ENCODE measurements at regions not wholly inside any gene's neighbourhood (a gene's known extent, or its start where the extent isn't known, plus 50 kb on each side); places are given as distances from the start of the nearest gene placed in this dataset.

GRCh38 chr4:178712486-178712885, 1270.2 kb upstream of the AGA start:
- 0% methylated on average over 1 of the region's 1 CpG for WGBS (ENCODE audit: insufficient coverage, insufficient replicate concordance, low lambda C conversion rate, missing lambda C conversion rate)
- TF ChIP-seq PAX5 (IDR thresholded peaks at IDR 0.05; ENCODE audit: borderline replicate concordance, low read depth, low read length): no peak
- no peak for TF ChIP-seq ZBTB4 (CRISPR knock-in tag; IDR thresholded peaks at IDR 0.05)
- TF ChIP-seq IRF5 (IDR thresholded peaks at IDR 0.05; ENCODE audit: borderline replicate concordance): no peak
- no peak for TF ChIP-seq CHD4 (IDR thresholded peaks at IDR 0.05)
- no peak for TF ChIP-seq RFX5 (IDR thresholded peaks at IDR 0.05; ENCODE audit: low read depth, low read length)
- no peak for TF ChIP-seq ZBTB33 (IDR thresholded peaks at IDR 0.05)
- TF ChIP-seq BMI1 (IDR thresholded peaks at IDR 0.05; ENCODE audit: borderline replicate concordance): no peak
- TF ChIP-seq RB1 (IDR thresholded peaks at IDR 0.05; ENCODE audit: borderline replicate concordance): no peak
- H3K4me1 ChIP-seq (ENCODE audit: control insufficient read depth, insufficient read depth, low read length): no peaks in the 10 kb centered on the region
- H3K79me2 ChIP-seq (ENCODE audit: control insufficient read depth, insufficient read depth, low read length): no peaks in the 10 kb centered on the region
- BruUV-seq (replicated peaks): no TSS peak
- H2AFZ ChIP-seq (ENCODE audit: control insufficient read depth, low read depth, low read length): no peak overlapping the region
- FAIRE-seq (no peak), DNase-seq (ENCODE audit: low read depth, low spot score) (no peak), ATAC-seq (no peak)
- H3K9me3 ChIP-seq (replicated peaks; ENCODE audit: control insufficient read depth, insufficient read depth, low read length): no peaks in the 10 kb centered on the region
- no peaks in the 10 kb centered on the region for H3K36me3 ChIP-seq (ENCODE audit: control insufficient read depth in 2 of 2, insufficient read depth in 2 of 2, low read length in 1 of 2)
- intact Hi-C loops (cut with micrococcal nuclease; ENCODE audit: unreplicated experiment) (no loop called here), in situ Hi-C loops (cut with MboI) (no loop called here)
- no peak overlapping the region for H3K4me2 ChIP-seq (ENCODE audit: control insufficient read depth, insufficient read depth)
- no peak overlapping the region for H3K9ac ChIP-seq (ENCODE audit: control insufficient read depth, insufficient read depth, low read length)
- ChIA-PET POLR2A (no interaction called here), CTCF (interaction anchor here (0.6 to 0.7 kb wide), 2 partner anchors 226 to 268 kb away, joined by 3 to 5 read pairs; no protein-coding TSS in a partner anchor), RAD21 (ENCODE audit: unreplicated experiment) (no interaction called here), SMC1A (ENCODE audit: uncharacterized antibody, unreplicated experiment) (no interaction called here)
- H3K27ac ChIP-seq (ENCODE audit: control insufficient read depth, insufficient read depth): no peak overlapping the region
- no peak overlapping the region for H3K4me3 ChIP-seq
- H4K20me1 ChIP-seq (ENCODE audit: control insufficient read depth, insufficient read depth): no peaks in the 10 kb centered on the region
- H3K27me3 ChIP-seq (replicated peaks in 1 of 2; ENCODE audit: control insufficient read depth in 2 of 2, insufficient read depth in 2 of 2, low read length in 1 of 2): no peaks in the 10 kb centered on the region

Measured in GM12878 (cell line).